GM12864 (cell line): ENCODE measurements at regions not wholly inside any gene's neighbourhood (a gene's known extent, or its start where the extent isn't known, plus 50 kb on each side); places are given as distances from the start of the nearest gene placed in this dataset.
"Not testable (repeated sequence)": the region's sequence is repeated elsewhere in the genome, so short reads cannot be mapped to it uniquely, and the experiment has no call there.

Source experiments
- DNase-seq: peaks from one replicate; pipeline ENCODE4 v3.0.0-alpha.2; 2011; ENCODE audit warnings: low read depth
- H3K4me3 ChIP-seq: 2 replicates; pipeline ENCODE4 v1.5.1; 2011; ENCODE audit warnings: mild to moderate bottlenecking, low read depth, low read length, control low read depth
- TF ChIP-seq, protein P1 (sequence below): IDR thresholded peaks from 2 replicates; pipeline ENCODE4 v1.5.1; 2011; ENCODE audit warnings: low read depth, mild to moderate bottlenecking, moderate library complexity, low read length, control low read depth, inconsistent platforms; ENCODE audit errors: missing control alignments

DNA sequence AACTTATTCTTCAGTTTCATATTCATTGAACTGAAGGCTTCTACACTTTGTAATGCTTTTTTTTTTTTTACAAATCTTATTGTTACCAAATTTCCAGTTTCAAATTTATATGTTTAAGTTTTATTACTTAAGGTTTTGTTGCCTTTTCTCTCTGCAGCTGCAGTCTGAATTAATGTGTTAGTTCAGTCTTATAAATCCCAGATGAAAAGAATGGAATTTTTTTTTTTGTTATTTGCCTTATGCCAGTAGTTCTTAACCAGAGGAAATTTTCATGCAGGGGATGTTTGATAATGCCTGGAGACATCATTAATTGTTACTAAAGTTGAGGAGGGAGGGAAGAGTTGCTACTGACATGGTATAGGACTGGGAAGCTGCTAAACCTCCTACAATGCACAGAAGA lies 367.9 kb upstream of the SPRY2 start:
- DNase-seq = no peak
- H3K4me3 ChIP-seq = no peak overlapping the region
- TF ChIP-seq, protein P1, sequence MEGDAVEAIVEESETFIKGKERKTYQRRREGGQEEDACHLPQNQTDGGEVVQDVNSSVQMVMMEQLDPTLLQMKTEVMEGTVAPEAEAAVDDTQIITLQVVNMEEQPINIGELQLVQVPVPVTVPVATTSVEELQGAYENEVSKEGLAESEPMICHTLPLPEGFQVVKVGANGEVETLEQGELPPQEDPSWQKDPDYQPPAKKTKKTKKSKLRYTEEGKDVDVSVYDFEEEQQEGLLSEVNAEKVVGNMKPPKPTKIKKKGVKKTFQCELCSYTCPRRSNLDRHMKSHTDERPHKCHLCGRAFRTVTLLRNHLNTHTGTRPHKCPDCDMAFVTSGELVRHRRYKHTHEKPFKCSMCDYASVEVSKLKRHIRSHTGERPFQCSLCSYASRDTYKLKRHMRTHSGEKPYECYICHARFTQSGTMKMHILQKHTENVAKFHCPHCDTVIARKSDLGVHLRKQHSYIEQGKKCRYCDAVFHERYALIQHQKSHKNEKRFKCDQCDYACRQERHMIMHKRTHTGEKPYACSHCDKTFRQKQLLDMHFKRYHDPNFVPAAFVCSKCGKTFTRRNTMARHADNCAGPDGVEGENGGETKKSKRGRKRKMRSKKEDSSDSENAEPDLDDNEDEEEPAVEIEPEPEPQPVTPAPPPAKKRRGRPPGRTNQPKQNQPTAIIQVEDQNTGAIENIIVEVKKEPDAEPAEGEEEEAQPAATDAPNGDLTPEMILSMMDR = no peak

DNA sequence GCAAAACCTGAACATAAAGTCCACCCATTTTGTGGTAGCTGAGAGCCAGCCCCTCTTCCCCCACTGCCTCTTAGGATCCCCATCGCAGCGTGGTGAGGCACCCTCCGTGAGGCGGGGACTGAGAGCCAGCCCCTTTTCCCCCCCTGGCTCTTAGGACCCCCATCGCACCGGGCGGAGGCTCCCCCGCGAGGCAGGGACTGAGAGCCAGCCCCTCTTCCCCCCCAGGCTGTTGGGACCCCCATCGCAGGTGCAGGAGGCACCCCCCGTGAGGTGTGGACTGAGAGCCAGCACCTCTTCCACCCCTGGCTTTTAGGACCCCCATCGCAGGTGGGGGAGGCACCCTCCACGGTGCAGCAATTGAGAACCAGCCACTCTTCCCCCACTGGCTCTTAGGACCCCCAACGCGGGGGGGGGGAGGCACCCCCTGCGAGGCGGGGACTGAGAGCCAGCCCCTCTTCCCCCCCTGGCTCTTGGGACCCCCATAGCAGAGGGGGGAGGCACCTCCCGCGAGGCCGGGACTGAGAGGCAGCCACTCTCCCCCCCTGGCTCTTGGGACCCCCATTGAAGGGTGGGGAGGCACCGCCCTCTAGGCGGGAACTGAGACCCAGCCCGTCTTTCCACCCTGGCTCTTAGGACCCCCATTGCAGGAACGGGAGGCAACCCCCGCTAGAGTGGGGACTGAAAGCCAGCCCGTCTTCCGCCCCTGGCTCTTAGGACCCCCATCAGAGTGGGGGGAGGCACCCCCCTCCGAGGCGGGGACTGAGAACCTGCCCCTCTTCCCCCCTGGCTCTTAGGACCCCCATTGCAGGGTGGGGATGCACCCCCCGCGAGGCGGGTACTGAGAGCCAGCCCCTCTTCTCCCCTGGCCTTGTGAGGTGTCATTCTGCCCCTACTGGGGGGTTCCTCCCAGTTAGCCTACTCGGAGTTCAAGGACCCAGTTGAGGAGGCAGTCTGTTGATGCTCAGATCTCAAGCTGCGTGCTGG lies 366.4 kb upstream of the SPRY2 start:
- TF ChIP-seq, protein P1 = no peak
- H3K4me3 ChIP-seq = no peak overlapping the region
- DNase-seq = no peak

- no peak overlapping the region for H3K4me3 ChIP-seq
- DNase-seq = no peak
- TF ChIP-seq, protein P1 = no peak
Measured at GRCh38 chr13:80706164-80706471, 365.2 kb upstream of the SPRY2 start.

- H3K4me3 ChIP-seq = no peak overlapping the region
- no peak for DNase-seq
- TF ChIP-seq, protein P1 = no peak
Measured at GRCh38 chr13:80705371-80706163, 364.6 kb upstream of the SPRY2 start.

DNA sequence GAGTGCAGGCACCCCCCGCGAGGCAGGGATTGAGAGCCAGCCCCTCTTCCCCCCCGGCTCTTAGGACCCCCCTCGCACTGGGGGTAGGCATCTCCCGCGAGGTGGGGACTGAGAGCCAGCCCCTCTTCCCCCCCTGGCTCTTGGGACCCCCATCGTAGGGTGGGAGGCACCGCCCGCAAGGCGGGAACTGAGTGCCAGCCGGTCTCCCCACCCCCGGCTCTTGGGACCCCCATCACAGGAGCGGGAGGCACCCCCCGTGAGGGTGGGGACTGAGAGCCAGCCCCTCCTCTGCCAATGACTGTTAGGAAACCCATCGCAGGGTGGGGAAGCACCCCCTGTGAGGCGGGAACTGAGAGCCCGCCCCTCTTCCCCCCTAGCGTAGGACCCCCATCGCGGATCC lies 363.4 kb upstream of the SPRY2 start:
- H3K4me3 ChIP-seq = no peak overlapping the region
- DNase-seq = no peak
- TF ChIP-seq, protein P1 = no peak

GRCh38 chr13:80695841-80696240 lies 354.9 kb upstream of the SPRY2 start:
- DNase-seq = no peak
- H3K4me3 ChIP-seq = no peak overlapping the region
- TF ChIP-seq, protein P1 = no peak

DNA sequence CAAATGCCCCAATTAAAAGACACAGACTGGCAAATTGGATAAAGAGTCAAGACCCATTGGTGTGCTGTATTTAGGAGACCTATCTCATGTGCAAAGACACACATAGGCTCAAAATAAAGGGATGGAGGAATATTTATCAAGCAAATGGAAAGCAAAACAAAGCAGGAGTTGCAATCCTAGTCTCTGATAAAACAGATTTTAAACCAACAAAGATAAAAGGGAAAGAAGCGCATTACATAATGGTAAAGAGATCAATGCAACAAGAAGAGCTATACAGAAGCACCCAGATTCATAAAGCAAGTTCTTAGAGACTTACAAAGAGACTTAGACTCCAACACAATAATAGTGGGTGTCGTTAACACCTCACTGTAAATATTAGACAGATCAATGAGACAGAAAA lies 350.9 kb upstream of the SPRY2 start:
- not testable (repeated sequence) for DNase-seq, H3K4me3 ChIP-seq
